ENCODE measurements at regions not wholly inside any gene's neighbourhood (a gene's known extent, or its start where the extent isn't known, plus 50 kb on each side); places are given as distances from the start of the nearest gene placed in this dataset.

DNA sequence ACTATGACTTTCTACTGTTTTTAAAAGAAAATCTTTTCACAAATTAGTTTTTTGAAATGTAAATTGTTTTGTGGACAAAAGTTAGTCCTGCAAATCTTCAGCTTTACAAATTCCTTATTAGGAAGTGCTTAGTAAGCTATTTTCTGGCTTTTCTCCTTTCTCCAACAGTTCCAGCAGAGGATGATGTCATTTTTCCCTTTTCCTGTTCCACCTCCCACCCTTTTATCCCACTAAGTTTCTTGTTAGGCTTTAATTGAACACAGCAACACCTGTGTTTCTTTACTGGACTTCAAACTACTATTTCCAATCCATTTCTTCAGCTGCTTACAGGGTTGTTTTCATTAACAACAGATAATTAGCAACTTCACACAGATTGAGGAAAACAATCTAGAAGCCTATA lies 389.2 kb downstream of the NDFIP2 start:
- no peaks in the 10 kb centered on the region for H4K20me1 ChIP-seq (ENCODE audit: insufficient read depth)
- H3K4me2 ChIP-seq, result peak overlapping the region; percentile 43; the same call in 1 of the 2 replicates
- H3K27me3 ChIP-seq (ENCODE audit: insufficient read depth, low read depth), result no peaks in the 10 kb centered on the region
- no peaks in the 10 kb centered on the region for H3K9me2 ChIP-seq (ENCODE audit: insufficient read depth)
- H3K36me3 ChIP-seq (ENCODE audit: low read depth), result no peaks in the 10 kb centered on the region
- no peak overlapping the region for H3K4me3 ChIP-seq
- TF ChIP-seq EZH2 (IDR thresholded peaks at IDR 0.05; ENCODE audit: low read depth), result no peak
- TF ChIP-seq, protein P1, sequence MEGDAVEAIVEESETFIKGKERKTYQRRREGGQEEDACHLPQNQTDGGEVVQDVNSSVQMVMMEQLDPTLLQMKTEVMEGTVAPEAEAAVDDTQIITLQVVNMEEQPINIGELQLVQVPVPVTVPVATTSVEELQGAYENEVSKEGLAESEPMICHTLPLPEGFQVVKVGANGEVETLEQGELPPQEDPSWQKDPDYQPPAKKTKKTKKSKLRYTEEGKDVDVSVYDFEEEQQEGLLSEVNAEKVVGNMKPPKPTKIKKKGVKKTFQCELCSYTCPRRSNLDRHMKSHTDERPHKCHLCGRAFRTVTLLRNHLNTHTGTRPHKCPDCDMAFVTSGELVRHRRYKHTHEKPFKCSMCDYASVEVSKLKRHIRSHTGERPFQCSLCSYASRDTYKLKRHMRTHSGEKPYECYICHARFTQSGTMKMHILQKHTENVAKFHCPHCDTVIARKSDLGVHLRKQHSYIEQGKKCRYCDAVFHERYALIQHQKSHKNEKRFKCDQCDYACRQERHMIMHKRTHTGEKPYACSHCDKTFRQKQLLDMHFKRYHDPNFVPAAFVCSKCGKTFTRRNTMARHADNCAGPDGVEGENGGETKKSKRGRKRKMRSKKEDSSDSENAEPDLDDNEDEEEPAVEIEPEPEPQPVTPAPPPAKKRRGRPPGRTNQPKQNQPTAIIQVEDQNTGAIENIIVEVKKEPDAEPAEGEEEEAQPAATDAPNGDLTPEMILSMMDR (conservative IDR thresholded peaks at IDR 0.05), result no peak
- H2AFZ ChIP-seq, result no peak overlapping the region
- DNase-seq, result no peak
- no peaks in the 10 kb centered on the region for H3F3A ChIP-seq (ENCODE audit: insufficient read depth, low read depth)
- ChIA-PET CTCF (no interaction called here), POLR2A (ENCODE audit: unreplicated experiment) (no interaction called here)
- intact Hi-C loops (cut with micrococcal nuclease; ENCODE audit: unreplicated experiment), result no loop called here
- H3K4me1 ChIP-seq (replicated peaks; ENCODE audit: insufficient read depth), result peaks cover 17% of the 10 kb centered on the region
- no TSS peak for BruUV-seq (replicated peaks)
- H3K27ac ChIP-seq, result no peak overlapping the region
- no peaks in the 10 kb centered on the region for H3K79me2 ChIP-seq (ENCODE audit: low read depth)
- no peaks in the 10 kb centered on the region for H3K9me3 ChIP-seq (ENCODE audit: insufficient read depth, low read depth)

DNA sequence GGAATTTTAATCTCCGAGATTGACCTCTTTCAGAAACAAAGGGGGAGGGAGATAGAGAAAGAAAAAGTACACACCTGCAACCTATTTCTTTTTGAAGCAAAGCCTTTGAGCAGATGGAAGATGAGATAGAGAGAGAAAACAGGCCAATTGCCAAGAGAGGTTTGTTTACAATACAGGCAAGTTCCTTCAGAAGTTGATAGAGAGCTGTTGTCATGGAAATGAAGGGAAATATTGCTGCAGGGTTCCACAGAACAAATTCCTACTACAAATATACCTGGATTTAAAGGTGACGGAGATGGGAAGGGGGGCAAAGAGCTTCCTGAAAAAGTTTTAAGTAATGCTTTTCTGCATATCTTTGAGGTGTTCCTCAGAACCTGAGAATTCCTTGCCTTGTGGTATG lies 388.4 kb downstream of the NDFIP2 start:
- DNase-seq, result peak; percentile 32 to 85
- Histone ChIP-seq H3K79me2 (ENCODE audit: low read depth) (no peaks in the 10 kb centered on the region), H3K4me1 (replicated peaks; ENCODE audit: insufficient read depth) (peaks cover 17% of the 10 kb centered on the region), H3K4me2 (peak overlapping the region; percentile 43; the same call in 1 of the 2 replicates), H2AFZ (no peak overlapping the region), H3K27me3 (ENCODE audit: insufficient read depth, low read depth) (no peaks in the 10 kb centered on the region), H3K9me2 (ENCODE audit: insufficient read depth) (no peaks in the 10 kb centered on the region), H3K27ac (no peak overlapping the region), H3F3A (ENCODE audit: insufficient read depth, low read depth) (no peaks in the 10 kb centered on the region), H4K20me1 (ENCODE audit: insufficient read depth) (no peaks in the 10 kb centered on the region), H3K36me3 (ENCODE audit: low read depth) (no peaks in the 10 kb centered on the region), H3K4me3 (no peak overlapping the region), H3K9me3 (ENCODE audit: insufficient read depth, low read depth) (no peaks in the 10 kb centered on the region)
- POLR2A ChIA-PET (ENCODE audit: unreplicated experiment), result interaction anchor here (0.6 kb wide), 1 partner anchor 446 kb away, joined by 9 read pairs; no protein-coding TSS in a partner anchor
- TF ChIP-seq, protein P1 (conservative IDR thresholded peaks at IDR 0.05), result no peak
- no peak for TF ChIP-seq EZH2 (IDR thresholded peaks at IDR 0.05; ENCODE audit: low read depth)
- intact Hi-C loops (cut with micrococcal nuclease; ENCODE audit: unreplicated experiment), result loop anchor here (1.0 kb wide), 2 partner anchors 67 to 472 kb away; partner anchors contain the start of gene SPRY2
- CTCF ChIA-PET, result no interaction called here
- BruUV-seq (replicated peaks), result no TSS peak

DNA sequence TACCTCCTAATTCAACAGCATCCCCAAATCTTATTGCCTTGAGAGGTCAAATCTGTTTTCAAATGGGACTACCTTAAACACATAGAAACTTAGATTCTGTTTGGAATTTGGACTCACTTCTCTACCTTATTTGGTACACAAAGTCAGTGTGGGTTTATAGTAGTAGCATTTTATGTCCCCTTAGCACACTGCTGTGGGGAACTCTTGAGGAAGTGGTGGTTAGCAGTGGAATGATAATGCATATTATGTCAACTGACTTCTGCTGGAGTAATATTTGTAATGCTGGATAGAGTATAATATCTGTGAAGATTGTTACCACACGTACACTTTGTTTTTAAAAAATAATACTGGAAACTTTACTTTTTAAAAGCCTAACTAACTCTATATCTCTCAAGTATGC lies 386.3 kb downstream of the NDFIP2 start:
- Histone ChIP-seq H3K4me1 (replicated peaks; ENCODE audit: insufficient read depth) (peaks cover 17% of the 10 kb centered on the region), H3K9me3 (ENCODE audit: insufficient read depth, low read depth) (no peaks in the 10 kb centered on the region), H3K27me3 (ENCODE audit: insufficient read depth, low read depth) (no peaks in the 10 kb centered on the region), H3K4me3 (no peak overlapping the region), H3K4me2 (no peak overlapping the region), H3K79me2 (ENCODE audit: low read depth) (no peaks in the 10 kb centered on the region), H4K20me1 (ENCODE audit: insufficient read depth) (no peaks in the 10 kb centered on the region), H3K9me2 (ENCODE audit: insufficient read depth) (no peaks in the 10 kb centered on the region), H3K27ac (no peak overlapping the region), H3F3A (ENCODE audit: insufficient read depth, low read depth) (no peaks in the 10 kb centered on the region), H2AFZ (no peak overlapping the region), H3K36me3 (ENCODE audit: low read depth) (no peaks in the 10 kb centered on the region)
- TF ChIP-seq, protein P1 (conservative IDR thresholded peaks at IDR 0.05), result no peak
- TF ChIP-seq EZH2 (IDR thresholded peaks at IDR 0.05; ENCODE audit: low read depth), result no peak
- no TSS peak for BruUV-seq (replicated peaks)
- ChIA-PET POLR2A (ENCODE audit: unreplicated experiment) (no interaction called here), CTCF (no interaction called here)
- intact Hi-C loops (cut with micrococcal nuclease; ENCODE audit: unreplicated experiment), result no loop called here
- no peak for DNase-seq
